AG08395 (cell line): ENCODE measurements at regions not wholly inside any gene's neighbourhood (a gene's known extent, or its start where the extent isn't known, plus 50 kb on each side); places are given as distances from the start of the nearest gene placed in this dataset.

Experiments
- DNase-seq: peaks from one replicate; pipeline ENCODE4 v3.0.0; 2012; ENCODE audit warnings: mixed read lengths, low spot score

DNA sequence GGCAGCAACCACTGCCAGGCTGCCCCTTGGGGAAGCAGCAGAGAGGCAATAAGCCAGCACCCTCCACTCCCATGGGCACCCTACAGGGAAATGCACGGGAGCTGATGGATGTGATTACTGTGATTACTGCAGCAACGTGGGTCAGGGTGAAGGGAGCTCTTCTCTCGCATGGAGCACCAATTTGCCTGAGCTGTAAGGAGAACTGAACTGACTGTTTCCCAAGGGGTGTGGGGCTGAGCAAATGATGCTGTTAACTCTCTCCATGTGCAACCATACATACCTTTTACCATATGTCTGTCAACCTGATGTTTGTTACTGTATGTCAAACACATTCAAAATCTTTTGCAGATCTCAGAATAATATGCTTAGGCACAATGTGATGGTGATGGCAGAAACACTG, 680.6 kb downstream of the SQOR start:
- DNase-seq = no peak

DNA sequence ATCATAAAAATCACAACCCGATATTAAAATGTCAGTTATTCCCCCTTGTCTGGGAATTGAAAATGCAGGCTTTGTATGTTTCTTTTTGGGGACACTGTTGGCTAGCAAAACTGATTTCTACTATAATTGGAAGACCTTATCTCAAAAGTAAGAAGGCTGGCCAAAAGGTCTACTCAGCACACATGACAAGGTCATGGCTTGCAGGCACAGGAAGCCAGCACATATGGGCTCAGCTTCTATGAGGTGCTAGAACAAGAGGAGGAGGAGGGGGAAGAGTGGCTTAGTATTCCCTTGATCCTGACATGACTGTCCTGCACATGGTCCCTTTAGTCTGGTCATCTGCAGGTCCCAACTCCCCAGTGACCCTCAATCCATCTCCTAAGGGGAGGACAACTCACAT, 681.2 kb downstream of the SQOR start:
- DNase-seq = no peak

DNA sequence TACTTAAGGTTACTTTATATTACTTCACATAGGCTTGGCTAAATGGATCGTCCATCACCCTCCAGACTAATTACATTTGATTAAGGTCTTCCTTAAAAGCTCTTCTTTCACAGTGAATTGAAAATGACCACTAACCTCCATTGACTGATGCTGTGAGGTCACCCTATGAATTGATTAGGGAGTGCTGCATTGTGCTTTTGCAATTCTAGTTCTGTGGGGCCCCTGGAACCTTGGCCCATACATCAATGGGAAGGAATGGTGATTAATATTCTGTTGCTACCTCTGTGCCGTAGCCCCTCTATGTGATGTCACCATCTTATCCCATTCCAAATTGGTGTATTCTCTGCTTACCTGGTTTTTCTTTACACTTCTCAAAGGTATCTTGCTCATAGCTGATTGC, 682.2 kb downstream of the SQOR start:
- DNase-seq = no peak

DNA sequence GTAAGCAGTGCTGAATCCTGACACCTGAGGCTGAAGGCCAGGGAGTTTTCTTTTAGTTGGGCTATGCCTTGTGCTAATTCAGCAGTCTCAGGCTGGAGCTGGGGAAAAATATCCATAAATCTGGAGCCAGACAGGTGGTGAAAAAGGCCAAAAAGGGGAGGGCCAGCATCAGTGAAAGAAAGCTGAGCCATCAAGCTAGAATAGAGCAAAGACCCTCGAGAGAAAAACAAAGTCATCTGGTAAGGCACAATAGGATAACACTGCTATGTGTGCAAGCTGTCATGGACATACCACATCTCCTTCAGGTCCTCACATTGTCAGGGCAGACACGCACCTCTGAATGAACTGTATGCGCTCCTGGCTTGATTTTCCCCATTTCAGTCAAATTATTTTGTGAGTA, 687.9 kb downstream of the SQOR start:
- DNase-seq = no peak

DNA sequence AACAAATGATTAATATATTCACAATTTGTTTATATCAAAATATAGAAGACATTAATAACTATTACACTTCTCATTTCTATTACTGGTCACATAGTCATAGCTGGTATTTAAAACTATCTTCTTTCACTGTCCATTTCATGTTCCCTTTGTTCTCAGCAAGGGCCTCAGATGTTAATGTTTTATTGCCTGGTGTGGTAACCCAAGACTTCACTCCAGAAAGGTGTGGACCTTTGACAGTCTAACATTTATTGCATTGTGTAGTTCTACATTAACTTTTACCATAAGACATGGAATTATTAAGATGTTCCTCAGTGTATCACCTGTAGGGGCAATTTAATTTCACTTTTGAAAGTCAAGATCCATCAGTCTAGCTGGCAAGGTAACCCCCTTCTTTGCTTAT, 691.3 kb downstream of the SQOR start:
- DNase-seq = no peak

DNA sequence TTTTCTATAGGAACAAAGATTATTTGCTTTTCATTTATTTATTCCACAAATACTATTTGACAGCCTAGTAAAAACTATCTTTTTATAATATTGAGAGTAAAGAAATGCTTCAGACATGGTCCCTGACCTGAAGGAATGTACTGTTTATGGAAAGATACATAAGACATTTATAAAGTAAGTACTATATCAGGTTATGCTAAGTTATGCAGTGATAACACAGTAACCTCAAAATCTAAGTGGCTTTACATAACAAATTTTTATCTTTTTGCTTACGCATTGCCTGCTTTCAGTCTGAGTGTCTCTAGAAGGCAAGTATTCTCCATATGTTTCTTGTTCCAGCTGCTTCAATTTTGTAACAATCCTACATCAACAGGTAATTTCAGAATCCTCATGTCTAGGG, 694.0 kb downstream of the SQOR start:
- no peak for DNase-seq

DNA sequence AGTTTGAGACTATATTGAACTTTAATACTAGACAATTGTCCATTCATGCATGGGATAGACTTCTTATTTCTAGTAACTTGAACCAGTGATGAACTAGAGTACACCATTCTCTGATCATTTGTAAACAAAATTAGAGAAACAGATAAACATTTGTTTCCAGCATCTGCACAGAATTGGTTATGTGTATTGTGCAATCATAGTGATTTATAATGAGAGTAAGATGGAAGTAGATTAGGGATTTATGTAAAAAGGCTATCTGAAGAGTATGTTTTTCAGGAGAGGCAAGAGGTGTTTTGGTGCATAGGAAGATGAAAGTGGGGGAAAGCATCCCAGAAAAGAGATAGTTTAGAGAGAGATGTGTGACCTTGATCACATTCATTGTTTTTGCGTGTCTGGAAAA, 695.0 kb downstream of the SQOR start:
- no peak for DNase-seq

DNA sequence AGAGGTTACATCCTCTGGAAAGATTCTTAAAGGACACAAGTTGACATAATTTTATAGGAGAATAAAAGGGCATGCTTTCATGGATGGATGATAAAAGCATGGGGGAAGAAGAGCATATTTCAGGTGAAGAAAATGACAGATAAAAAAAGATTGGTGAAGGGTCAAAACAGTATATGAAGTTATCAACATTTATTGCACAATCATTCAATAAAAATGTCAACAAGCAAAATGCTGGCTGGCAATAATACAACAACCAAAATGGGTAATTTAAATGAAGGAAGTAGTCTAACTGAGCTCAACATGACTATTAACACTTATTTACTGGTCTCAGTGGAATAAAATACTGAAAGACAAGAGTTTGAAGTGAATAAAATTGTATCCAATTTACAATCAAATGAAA, 696.7 kb downstream of the SQOR start:
- no peak for DNase-seq

DNA sequence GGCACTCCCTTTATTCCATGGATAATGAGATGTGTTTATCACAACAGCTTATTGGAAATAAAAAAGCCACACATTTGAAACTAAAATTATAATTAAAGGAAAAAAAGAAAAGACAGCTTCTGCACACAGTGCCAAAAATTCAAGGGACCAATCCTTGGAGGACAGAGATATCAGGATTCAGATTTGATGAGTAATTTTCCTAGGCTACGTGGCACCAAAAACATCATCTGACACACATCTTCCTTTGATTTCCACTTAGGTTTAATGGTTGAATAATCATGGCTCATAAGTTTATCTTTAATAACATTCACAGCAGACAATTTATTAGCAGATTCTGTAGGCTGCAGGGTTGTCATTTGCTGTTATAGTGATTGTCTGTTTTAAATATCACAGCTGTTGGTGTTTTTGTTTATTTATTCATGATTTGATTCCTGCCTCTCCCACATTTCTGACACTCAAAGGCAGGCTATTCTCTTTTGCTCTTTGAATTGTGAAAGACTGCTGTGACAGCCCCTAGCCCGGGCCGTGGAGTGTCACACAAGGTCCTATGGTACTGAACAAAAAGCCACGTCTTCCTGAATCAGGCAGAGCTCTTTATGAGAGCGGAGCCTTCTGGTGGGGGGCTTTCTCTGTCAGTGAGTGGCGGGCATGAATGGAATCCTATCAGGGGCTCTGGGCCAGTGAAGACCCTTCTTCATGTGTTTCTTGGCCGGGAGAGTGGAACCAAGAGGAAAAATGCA, 708.5 kb downstream of the SQOR start:
- peak; percentile 5 for DNase-seq

DNA sequence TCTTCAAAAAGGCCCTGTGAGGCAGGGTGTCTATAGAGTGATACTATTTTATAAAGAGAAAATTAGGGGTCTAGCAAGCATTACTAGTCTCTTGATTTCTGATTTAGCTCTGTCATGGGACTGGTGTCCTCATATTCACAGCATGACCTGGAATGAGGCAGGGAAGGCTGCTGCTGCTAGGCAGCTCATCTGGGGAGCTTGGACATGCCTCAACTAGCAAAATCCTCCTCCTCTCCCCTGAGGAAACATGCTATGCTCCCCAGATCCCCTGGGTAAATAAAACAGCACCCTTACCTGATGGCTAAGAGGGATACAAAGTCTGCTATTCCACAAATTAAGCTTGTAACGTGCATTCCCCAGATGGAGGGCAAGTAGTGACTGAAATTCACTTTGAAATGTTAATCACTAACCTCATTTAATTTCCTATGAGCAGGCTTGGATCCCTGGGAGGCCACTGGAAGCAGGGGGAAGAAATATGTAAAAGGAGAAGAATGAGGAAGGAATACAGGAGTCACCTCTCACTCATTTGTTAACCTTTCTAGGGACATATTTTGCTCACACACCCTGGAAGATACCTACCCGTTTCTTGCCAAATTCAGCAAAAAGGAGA, 709.4 kb downstream of the SQOR start:
- no peak for DNase-seq

DNA sequence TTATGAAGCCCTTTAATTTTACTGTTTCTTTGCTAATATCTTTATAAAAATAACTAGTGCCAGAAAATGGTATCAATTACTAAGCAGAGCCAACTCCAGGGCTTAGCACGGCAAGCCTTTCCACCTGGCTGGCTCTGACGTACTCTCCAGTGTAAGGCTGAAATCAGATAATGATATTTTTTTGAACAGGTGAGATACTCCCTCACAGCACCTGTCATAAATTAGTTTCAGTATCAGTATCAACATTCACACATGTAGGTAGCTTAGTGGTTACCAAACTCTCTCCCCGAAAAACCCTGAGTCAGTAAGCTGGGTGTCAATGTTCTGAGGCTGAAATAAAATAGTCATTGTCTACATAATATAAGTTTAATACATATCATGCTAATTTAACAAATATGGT, 710.1 kb downstream of the SQOR start:
- no peak for DNase-seq

DNA sequence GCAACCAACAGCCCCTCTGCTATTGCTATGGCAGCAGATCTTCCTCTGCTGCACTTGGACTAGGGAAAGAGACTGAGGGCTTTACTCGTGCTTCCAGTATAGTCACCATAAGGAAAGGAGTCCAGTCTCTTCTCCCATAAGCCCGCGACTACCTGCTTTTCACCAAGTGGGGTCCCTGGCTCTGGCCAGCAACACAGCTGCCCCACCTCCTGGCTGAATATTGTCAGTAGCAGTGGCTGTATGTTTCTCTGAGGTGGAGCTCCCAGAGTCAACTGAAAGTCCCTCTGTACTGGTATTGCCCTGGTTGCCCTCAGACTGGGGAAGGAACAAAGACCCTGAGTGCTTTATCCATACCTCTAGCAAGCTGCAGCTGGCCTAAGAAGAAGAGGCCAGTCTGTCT, 719.6 kb downstream of the SQOR start:
- DNase-seq = no peak

DNA sequence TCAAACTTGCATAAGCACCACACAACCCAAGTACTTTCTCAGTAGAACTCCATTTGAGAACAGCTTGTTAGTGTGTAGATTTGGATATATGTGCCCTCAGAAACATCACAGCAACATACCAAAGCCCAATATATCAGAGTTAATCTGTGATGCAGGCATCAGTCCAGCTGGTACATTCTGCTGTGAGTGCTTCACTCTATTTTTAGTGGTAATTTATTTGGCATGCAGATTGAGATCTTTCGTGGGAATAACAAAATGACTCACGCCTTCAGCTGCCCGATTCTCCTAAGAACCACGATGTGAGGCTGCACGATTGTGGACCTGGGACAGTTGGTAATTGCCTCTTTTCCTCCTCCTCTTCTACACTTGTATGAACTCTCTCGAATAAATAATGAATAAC, 730.7 kb downstream of the SQOR start:
- DNase-seq = peak; percentile 79

DNA sequence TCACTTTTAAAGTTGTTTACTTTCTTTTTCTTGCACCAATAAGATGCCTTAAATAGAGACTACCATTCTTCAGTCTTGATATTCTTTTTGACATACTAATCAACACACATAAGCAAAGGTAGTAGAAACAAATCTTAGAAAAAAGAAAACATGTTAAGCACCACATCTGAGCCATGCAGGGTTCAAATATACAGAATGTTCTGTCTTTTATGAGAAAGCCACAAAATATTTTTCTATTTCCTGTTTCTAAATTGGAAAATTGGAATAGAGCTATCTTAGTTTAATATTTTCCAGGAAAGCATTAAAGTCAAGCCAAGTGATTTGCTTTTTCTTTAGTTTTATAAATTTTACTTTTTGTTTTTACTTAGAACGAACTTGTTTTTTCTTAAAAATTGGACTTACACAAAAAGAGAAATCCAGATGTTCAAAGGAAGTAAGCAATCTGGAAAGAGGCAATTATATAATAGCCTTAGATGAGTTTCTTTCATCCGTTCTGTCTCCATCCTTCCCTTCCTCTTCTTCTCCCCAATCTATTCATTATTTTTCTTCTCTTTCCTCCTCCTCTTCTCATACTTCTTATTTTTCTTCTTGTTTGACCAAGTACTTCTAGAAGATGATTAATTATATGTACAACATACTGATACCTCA, 731.7 kb downstream of the SQOR start:
- no peak for DNase-seq

DNA sequence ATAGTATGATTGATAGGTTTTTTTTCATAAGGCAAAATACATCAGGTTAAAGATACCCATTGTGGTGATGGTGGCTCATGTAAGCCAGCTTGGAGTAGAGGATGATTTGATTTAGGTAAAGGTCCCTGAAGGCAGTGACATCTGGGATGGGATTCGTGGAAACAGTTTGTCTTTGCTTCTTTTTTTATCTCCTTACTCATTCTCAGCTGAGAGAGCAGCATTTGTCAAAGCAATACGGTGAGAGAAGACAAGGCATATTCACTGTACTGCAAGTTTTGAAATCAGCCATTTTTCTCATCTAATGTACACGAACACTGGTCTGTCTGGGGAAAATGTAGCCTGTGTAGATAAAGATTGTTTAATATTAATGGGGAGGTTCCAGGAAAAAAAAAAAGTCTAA, 749.1 kb downstream of the SQOR start:
- DNase-seq = no peak

DNA sequence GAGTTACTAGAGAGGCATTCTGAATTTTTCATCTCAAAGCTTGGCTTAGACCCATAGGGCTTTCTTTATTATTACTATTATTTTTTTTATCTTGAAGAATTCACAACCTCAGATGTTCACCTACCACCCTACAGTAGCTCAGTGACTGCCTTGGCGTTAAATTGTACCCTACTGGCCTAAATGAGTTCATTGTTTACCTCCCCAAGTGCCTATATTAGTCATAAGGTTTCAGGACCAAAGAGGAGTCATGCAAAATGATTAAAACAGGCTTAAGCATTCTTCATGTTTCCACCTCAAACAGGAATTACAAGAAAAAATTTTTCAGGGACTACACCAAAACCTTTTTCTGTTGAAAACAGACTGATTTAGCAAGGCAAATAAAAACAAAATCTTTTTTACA, 751.5 kb downstream of the SQOR start:
- DNase-seq = no peak

DNA sequence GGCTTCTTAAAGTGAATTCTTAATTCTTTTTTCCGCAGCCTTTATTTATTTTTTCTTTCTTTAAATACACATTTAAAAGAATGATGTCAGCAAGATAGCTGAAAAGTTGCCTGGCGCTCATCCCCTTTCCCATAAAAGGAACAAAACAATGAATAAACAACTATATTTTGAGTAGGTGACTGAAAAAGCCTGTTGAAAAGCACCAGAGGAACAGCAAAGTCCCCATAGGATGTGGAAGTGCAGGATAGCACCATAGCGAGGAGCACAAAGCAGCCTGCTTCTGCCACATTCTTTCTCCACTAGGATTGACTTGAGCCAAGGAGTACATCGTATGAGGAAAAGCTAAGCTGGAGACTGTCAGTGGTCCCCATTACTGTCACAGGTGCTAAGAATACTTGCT, 754.9 kb downstream of the SQOR start:
- no peak for DNase-seq

DNA sequence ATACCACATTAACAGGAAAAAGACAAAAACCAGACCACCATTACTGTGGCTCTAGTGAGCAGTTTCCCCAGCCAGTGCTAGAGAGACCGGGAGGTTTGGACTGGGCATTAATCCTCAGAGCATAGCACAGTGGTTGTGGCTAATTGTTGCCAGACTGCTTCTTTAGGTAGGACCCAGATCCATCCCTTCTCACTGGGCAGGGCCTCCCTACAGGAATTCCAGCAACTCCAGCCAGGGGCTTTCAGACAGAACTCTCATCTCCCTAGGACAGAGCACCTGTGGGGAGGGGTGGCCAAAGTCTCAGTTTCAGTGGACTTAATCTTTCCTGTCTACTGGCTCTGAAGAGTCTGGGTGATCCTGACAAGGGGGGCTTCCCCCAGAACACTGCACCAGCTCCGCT, 759.6 kb downstream of the SQOR start:
- DNase-seq = no peak

DNA sequence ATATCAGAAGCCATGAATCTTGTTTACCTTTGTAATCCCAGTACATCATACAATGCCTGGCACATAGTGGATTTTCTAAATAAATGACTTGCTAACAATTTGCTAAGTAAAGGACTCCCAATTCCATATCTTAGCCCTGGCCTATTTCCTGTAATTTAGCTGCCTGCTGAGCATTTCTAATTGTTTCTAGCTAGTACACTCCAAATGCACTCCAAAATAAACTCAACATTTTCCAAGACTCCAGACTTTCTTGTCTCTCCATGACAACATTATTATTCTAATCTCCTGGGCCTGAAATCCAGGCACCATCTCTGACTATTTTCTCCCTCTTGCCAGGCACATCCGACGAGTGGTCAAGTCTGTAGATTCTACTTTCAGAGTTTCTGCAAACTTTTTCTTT, 773.5 kb downstream of the SQOR start:
- no peak for DNase-seq

DNA sequence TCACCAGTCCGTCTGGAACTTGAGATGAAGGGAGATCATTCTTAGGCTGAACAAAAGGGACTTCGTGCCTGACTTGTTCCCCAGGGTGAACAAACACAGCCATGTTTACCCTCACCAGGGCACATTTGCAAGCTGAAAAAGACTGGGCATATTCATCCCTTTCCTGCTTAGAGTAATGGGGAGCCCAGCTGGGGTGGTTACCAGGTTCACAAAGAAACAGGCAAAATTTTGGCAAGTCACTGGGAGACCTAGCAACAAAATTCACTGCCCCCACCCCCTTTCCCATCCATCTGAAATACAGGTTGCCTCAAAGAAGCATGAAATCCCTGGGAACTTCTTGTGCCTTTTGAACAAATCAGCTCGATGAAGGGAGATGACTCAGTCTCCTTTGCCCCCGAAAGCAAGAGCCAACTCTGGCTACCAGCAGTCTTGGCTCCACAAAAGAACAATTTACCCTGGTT, 775.0 kb downstream of the SQOR start:
- DNase-seq = no peak

DNA sequence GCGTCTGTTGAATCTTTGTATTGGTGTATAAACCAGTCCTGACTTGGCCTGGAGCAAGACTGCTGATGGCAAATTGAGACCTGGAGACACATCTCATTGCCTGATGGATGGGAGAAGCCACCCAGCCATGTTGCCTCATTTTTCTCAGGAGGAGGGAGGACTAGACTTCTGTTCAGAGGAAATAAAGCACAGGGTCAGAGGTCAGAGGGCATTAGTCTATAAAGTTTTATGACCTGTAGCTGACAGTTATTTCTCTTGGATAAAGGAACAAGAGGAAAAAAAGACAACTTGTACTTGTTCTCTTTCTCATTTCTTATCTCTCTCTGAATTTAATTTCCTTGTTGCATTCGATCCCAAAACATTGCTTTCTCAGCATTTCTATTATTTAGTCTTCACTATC, 775.9 kb downstream of the SQOR start:
- DNase-seq = no peak

DNA sequence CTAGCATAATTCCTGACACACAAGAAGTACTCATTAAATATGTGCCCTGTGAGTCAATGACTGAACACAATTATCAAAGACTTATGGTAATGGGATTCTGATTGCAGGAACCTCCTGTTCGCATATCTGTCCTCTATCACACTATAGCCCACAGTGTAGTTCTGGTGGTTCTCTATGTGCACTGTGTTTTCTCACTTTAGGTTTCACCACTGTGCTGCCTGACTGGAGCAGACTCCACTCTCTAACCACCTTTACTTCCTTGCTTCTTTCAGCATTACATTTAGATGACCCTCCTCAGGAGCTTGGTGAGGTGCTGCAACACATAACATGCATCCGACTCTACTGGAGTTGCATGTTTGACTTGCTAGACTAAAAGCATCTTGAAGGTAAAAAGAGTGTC, 777.1 kb downstream of the SQOR start:
- no peak for DNase-seq

DNA sequence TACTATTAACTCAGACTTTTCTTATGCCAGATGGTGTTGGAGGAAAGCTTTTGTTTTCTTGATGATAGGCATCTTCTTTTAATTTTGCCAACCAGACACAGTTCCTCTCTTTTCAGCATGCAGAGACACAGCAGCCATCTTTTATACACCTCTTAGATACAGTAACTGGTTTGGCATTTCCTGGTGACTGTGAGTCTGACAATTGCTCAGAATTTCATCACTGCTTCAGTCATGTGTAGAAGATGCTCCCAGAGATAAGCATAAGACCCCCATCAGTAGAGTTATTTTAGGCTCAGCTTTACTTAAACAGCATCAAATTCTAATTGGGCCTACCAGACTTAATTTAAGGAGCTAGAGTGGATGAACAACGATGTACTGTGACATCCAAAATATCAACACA, 779.0 kb downstream of the SQOR start:
- peak; percentile 38 for DNase-seq

DNA sequence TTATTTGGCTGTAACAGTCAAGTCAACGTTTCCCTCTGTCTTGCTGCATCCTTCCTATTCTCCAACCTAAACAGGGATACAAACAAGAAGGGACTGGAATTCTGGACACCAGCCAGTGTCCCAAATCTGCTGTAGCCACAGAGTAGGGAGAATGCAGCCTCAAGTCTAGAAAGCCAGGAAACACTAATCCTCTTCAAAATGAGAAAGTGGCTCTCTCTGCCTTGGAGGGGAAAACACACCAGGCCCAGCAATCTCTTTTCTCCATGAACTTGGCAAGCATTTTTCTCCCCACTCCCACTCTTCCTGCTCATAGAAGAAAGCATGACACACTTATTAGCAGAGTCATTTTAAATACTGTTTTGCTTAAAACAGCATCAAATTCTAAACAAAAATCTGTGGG, 781.7 kb downstream of the SQOR start:
- peak; percentile 31 for DNase-seq
